ENCODE measurements at regions not wholly inside any gene's neighbourhood (a gene's known extent, or its start where the extent isn't known, plus 50 kb on each side); places are given as distances from the start of the nearest gene placed in this dataset.

DNA sequence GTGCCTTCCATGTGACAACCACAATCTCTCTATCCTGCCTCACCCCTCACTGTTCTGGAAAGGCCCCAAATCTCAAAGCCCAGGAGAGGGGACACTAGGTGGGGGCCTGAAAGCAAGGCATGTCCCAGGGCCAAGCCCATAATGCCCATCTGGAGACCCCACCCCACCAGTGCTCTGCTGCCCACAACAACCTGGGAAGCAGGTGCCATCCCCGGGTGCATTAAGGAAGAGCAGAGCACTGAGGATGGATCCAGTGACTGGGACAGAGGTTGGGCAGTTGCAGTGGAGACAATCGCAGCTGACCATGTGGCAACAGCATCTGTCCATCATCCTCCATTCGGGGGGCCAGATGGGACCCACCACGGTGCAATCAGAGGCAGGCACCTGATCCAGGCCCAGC is 106.2 kb upstream of the PRR20G start:
- no peak for DNase-seq

GRCh38 chr3:127393131-127393820 is 105.4 kb upstream of the PRR20G start:
- DNase-seq = no peak

DNA sequence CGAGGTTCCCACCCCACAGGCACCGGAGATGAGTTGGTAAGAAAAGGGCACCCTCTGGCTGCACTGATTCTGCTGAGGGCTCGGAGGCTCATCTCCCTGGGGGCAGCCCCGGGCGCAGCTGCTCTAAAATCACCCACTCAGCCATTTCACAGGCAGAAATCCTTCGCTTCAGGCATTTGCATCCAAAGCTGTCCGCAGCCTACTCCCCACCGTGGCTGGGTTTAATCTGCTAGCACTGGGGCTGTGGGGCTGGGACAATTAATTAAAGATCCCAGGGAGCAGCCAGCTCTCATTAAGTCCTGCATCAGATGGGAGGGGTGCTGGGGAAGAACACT is 104.3 kb upstream of the PRR20G start:
- no peak for DNase-seq

DNA sequence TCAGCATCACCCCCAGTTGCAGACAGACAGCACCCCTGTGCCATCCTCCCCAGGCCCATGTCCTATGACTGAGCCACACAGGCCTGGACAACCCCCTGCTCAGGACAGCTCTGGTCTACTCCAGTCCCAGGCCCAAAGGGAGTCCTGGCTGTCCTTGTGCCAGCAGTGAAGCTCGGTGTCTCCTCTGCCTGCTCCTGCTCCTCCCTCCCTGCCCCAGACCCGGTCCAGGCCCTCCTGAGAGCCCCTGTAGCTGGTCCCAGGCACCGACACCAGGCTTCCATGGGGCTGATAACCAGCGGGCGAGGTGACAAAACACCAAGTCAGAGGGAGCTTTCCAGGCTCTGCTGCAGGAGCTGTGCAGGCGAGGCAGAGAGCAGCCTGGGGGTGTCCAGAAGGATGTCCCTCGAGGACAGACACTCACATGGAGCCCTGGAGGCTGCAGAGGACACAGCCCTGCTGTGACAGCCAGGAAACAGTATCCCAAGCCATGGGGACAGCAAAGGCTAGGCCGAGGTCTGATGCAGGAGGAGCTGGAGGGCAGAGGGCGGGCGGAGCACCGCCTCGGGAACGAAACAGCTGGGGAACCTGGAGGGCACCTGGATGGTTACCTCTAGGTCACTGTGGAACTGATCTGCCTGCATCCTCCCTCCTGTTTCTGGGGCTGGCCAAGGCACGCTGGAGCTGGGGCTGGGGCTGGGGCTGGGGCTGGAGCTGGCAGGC is 103.8 kb upstream of the PRR20G start:
- DNase-seq = no peak

- no peak for DNase-seq
These were observed 102.6 kb upstream of the PRR20G start for GRCh38 chr3:127390365-127391025.

DNA sequence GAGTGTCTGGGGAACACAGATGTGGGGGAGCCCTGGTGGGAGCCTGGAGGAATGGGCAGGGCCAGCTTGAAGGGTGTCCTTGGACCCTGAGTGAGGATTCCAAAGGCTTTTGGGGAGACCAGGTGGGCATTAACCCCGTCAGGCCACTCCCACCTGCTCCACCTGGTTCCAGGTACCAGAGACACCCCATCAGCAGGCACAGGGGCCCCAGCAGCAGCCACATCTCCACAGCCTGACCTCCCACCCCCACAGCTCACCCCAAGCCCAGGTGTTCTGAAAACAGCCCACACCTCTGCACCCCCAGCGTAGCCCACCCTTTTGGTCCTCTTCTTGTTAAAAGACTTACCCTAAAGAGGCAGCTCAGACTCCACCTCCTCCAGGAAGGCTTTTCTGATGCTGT is 102.1 kb upstream of the PRR20G start:
- no peak for DNase-seq

- DNase-seq = no peak
These were observed 101.6 kb upstream of the PRR20G start for GRCh38 chr3:127389420-127389819.

- no peak for DNase-seq
These were observed 100.6 kb upstream of the PRR20G start for GRCh38 chr3:127388427-127388826.

- no peak for DNase-seq
These were observed 99.8 kb upstream of the PRR20G start for GRCh38 chr3:127387556-127388153.

- DNase-seq = no peak
These were observed 99.3 kb upstream of the PRR20G start for GRCh38 chr3:127387119-127387518.

DNA sequence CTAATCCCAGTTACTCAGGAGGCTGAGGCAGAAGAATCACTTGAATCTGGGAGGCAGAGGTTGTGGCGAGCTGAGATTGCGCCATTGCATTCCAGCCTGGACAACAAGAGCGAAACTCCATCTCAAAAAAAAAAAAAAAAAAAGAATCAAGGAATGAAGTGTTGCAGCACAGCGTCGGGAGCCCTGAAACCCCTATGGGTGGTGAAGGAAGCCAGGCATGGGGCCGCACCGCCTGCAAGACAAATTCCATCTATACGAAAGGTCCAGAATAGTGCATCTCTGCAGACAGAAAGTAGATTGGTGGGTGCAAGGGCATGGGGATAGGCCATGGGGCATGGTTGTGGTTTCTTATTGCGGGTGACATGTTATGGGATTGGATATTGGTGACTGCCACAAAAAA is 98.6 kb upstream of the PRR20G start:
- no peak for DNase-seq

- no peak for DNase-seq
These were observed 97.7 kb upstream of the PRR20G start for GRCh38 chr3:127385540-127385870.

DNA sequence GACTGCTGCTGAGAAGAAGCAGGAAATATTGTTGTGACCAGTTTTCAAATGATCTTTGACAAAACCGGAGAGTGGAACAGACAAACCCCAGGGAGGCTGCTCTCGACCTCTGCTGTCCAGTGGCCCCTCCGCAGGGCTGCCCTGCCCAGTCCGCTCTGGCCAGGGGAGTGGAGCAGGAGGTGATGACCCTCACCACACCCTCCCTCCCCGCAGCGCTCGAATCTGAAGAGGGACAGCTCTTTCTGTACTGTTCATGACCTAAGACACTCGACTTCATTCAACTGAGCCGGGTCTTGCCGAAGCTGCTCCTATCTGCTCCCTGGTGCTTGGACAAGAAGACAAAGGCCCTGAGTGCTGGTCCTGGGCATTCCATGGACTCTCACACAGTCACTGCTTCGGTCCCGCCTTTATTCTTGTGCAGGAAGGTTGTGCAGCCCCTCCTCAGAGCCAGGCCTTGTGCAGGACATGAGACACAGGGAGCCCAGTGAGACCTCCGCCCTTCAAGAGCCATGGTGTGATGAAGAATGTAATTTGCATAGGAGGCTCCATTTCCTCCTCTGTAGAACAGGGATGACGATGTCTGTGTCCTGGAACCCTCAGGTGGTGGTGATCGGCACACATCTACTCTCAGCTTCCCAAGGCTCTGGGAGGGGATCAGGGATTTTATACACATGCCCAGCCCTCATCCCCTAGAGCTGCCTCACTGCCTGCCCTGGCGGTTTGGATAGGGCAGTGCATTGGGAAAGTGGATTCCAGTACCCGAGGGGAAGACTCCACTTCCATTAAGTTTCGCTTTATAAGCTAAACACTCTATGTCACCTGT is 97.1 kb upstream of the PRR20G start:
- DNase-seq = no peak

- DNase-seq = no peak
These were observed 95.9 kb upstream of the PRR20G start for GRCh38 chr3:127383656-127384179.

GRCh38 chr3:127377801-127378655 is 90.2 kb upstream of the PRR20G start:
- DNase-seq = no peak

GRCh38 chr3:127375151-127375930 is 87.5 kb upstream of the PRR20G start:
- no peak for DNase-seq

DNA sequence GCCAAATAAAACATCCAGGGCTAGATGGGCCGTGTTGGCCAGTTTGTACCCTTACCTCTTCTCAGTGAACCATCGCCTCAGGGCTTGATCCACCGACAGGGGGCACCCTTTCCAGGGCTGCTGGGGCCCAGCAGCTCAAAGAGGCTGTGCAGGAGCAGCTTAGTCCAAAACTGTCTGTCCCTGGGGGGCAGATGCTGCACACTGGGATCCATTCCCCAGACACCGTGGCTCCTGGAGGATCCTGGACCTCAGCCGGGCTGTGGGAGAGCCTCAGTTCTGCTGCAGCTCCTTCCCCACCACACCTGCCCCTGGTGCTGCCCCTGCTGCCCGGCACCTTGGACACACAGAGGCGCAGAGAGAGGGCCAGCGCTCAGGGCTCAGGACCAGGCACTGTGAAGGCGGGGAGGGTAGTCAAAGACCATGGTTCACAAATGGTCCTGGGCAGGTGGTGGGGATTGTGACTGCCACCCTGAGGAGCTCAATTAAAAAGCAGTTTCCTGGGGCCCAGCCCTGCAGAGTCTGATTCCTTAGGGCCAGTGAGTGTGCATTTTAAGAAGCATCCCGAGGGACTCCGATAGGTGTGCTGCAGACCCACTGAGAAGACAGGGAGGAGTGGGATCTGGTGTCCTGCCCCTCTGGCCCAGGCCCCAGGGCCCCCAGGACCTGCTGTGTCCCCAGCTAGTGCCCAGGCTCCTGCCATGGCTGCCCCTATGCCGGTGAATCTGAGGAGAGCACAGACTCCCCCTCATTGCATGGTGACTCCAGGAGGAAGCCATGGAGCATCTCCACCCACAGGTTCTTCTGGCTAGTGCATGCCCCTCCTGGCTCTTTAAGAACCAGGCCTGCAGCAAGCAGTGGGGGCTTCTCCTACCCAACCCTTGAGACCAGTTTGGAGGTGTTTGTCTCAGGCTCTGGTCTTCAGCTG is 86.5 kb upstream of the PRR20G start:
- DNase-seq = peak; percentile 18

- no peak for DNase-seq
These were observed 85.7 kb upstream of the PRR20G start for GRCh38 chr3:127373441-127374085.

- no peak for DNase-seq
These were observed 84.0 kb upstream of the PRR20G start for GRCh38 chr3:127371846-127372245.

Data from NCI-H69 (cell line).